HEK293T (cell line): ENCODE measurements at regions not wholly inside any gene's neighbourhood (a gene's known extent, or its start where the extent isn't known, plus 50 kb on each side); places are given as distances from the start of the nearest gene placed in this dataset.

Experiments
- CTCF ChIA-PET: fragments of 350-600 bp; formaldehyde crosslinking; extraction: SDS; loops from one replicate; lab custom pipeline; 2021; ENCODE audit warnings: antibody characterized with exemption, inconsistent platforms; lab: Yijun Ruan, JAX
- POLR2A ChIA-PET: fragments of 350-600 bp; formaldehyde crosslinking; extraction: SDS; loops from one replicate; lab custom pipeline; 2020; ENCODE audit warnings: antibody characterized with exemption, inconsistent platforms; lab: Yijun Ruan, JAX
- DNase-seq: peaks from one replicate; pipeline ENCODE4 v3.0.0; 2012; ENCODE audit warnings: mixed read lengths; ENCODE audit errors: extremely low spot score
- ARNT ChIP-seq: fragments of 450-650 bp; IDR thresholded peaks from 2 replicates; pipeline ENCODE4 v1.6.1; 2017; ENCODE audit warnings: mild to moderate bottlenecking
- BHLHE40 ChIP-seq: fragments of 450-650 bp; IDR thresholded peaks from 2 replicates; pipeline ENCODE4 v1.6.1; 2016; ENCODE audit warnings: mild to moderate bottlenecking, moderate library complexity, borderline replicate concordance
- CTBP1 ChIP-seq: fragments of 450-650 bp; IDR thresholded peaks from 2 replicates; pipeline ENCODE4 v1.6.1; 2016; ENCODE audit warnings: borderline replicate concordance
- ELF4 ChIP-seq: fragments of 450-650 bp; IDR thresholded peaks from 2 replicates; pipeline ENCODE4 v1.6.1; 2017; ENCODE audit warnings: antibody characterized with exemption
- FOXA1 ChIP-seq: fragments of 450-650 bp; IDR thresholded peaks from 2 replicates; pipeline ENCODE4 v1.6.1; 2016; ENCODE audit warnings: mild to moderate bottlenecking
- FOXK2 ChIP-seq: fragments of 450-650 bp; IDR thresholded peaks from 2 replicates; pipeline ENCODE4 v1.6.1; 2016; ENCODE audit warnings: mild to moderate bottlenecking
- FOXM1 ChIP-seq: fragments of 450-650 bp; IDR thresholded peaks from 2 replicates; pipeline ENCODE4 v1.6.1; 2017; ENCODE audit warnings: mild to moderate bottlenecking, borderline replicate concordance
- HDGF ChIP-seq: fragments of 450-650 bp; IDR thresholded peaks from 2 replicates; pipeline ENCODE4 v1.6.1; 2017; ENCODE audit warnings: antibody characterized with exemption, borderline replicate concordance
- L3MBTL2 ChIP-seq: fragments of 450-650 bp; conservative IDR thresholded peaks from 2 replicates; pipeline ENCODE4 v1.6.1; 2016; ENCODE audit warnings: mild to moderate bottlenecking
- LEF1 ChIP-seq: fragments of 450-650 bp; IDR thresholded peaks from 2 replicates; pipeline ENCODE4 v1.6.1; 2017; ENCODE audit warnings: mild to moderate bottlenecking, borderline replicate concordance
- NFRKB ChIP-seq: fragments of 450-650 bp; IDR thresholded peaks from 2 replicates; pipeline ENCODE4 v1.6.1; 2016; ENCODE audit warnings: mild to moderate bottlenecking, moderate library complexity
- SP1 ChIP-seq: fragments of 450-650 bp; IDR thresholded peaks from 2 replicates; pipeline ENCODE4 v1.6.1; 2017
- SUZ12 ChIP-seq: fragments of 450-650 bp; IDR thresholded peaks from 2 replicates; pipeline ENCODE4 v1.6.1; 2016; ENCODE audit warnings: mild to moderate bottlenecking
- TARDBP ChIP-seq: fragments of 450-650 bp; IDR thresholded peaks from 2 replicates; pipeline ENCODE4 v1.6.1; 2016
- ZNF384 ChIP-seq: fragments of 450-650 bp; IDR thresholded peaks from 2 replicates; pipeline ENCODE4 v1.6.1; 2016
- TF ChIP-seq, protein P1 (sequence below): fragments of 450-650 bp; IDR thresholded peaks from 2 replicates; pipeline ENCODE4 v1.6.1; 2016

DNA sequence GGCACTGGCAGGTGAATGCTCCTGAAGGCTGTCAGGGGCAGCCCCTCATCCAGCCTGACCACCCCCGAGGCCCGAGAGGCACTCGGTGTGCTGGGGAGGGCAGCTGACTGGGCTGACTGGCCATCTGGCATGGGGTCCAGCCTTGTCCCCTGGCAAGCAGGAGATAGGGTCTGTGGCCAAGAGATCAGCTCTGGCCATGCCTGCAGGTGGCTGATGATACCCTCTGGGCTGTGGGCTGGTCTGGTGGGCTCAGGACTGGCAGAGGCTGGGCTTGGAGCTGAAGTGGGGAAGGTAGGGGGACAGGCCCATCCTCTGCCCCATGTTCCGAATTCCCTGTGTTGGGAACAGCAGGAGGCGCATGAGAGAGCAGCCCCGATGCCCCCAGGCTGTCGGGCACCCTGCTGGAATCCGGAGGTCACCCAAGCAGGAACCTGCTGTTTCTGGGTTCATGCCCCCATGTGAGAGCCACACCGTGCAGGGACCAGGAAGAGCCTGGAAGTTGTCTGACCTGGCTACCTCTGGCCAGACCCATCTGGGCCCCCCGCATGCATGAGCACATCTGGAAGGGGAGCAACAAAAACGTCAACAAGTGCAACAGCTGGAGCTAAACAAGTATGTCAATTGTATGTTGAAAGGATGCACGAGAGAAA lies 527.0 kb downstream of the TBC1D22A start:
- ChIA-PET POLR2A (no interaction called here), CTCF (no interaction called here)
- no peak for TF ChIP-seq L3MBTL2
- TF ChIP-seq LEF1 = no peak
- no peak for TF ChIP-seq HDGF
- TF ChIP-seq SP1 = no peak
- TF ChIP-seq ARNT = no peak
- no peak for TF ChIP-seq BHLHE40
- no peak for TF ChIP-seq FOXK2
- TF ChIP-seq TARDBP = no peak

DNA sequence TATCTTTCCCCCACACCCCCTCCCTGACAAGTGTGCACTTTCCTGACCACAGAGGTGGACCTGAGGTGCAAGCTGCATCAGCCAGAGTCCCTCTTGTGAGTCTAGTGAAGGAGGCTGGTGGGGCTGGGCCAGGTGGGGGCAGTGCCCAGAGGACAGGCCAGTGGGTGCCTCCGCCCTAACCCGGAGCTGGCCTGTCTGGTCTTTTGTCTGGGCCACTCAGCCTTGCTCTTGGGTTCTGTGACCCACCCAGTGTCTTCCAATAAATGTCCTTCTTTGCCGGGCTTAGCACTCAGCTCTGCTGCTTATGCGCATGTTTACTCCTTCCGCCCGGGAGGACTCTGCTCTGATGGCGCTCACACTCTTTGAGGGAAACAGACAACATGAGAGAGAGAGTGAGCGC lies 526.2 kb downstream of the TBC1D22A start:
- ChIA-PET POLR2A (no interaction called here), CTCF (no interaction called here)

More for the DNA sequence above, 527.0 kb downstream of the TBC1D22A start:
- no peak for DNase-seq

DNA sequence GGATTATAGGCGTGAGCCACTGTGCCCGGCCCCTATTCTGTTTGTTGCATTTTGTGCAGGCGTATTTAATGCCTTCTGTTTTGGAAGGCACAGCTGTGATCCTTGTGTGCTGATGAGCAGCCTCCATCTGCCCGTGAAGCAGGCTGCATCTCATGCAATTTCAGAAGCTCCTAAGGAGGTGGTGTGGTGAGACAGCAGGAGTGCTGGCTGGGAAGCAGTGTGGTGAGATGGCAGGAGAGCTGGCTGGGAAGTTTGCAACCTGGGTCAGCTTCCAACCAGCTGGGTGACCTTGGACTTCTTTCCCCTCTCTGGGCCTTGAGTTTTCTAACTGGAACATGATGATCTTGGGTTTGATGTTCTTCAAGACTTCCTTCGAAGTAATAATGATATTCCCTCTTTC lies 525.1 kb downstream of the TBC1D22A start:
- CTCF ChIA-PET = interaction anchor here (0.7 kb wide), 1 partner anchor 469 kb away, joined by 3 read pairs; no protein-coding TSS in a partner anchor
- no peak for TF ChIP-seq HDGF
- TF ChIP-seq ELF4 = no peak
- TF ChIP-seq CTBP1 = no peak
- TF ChIP-seq NFRKB = no peak
- TF ChIP-seq, protein P1, sequence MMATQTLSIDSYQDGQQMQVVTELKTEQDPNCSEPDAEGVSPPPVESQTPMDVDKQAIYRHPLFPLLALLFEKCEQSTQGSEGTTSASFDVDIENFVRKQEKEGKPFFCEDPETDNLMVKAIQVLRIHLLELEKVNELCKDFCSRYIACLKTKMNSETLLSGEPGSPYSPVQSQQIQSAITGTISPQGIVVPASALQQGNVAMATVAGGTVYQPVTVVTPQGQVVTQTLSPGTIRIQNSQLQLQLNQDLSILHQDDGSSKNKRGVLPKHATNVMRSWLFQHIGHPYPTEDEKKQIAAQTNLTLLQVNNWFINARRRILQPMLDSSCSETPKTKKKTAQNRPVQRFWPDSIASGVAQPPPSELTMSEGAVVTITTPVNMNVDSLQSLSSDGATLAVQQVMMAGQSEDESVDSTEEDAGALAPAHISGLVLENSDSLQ = no peak
- no peak for TF ChIP-seq FOXK2
- no peak for TF ChIP-seq BHLHE40
- TF ChIP-seq TARDBP = no peak
- TF ChIP-seq ZNF384 = no peak
- no peak for TF ChIP-seq FOXM1
- no peak for TF ChIP-seq ARNT
- no peak for TF ChIP-seq LEF1
- POLR2A ChIA-PET = no interaction called here
- DNase-seq = no peak

More for the DNA sequence above, 526.2 kb downstream of the TBC1D22A start:
- no peak for TF ChIP-seq ELF4
- no peak for TF ChIP-seq HDGF
- TF ChIP-seq L3MBTL2 = no peak
- TF ChIP-seq LEF1 = no peak
- no peak for TF ChIP-seq SUZ12
- TF ChIP-seq ARNT = no peak
- no peak for TF ChIP-seq NFRKB
- no peak for TF ChIP-seq ZNF384
- TF ChIP-seq BHLHE40 = no peak
- TF ChIP-seq FOXA1 = no peak
- no peak for TF ChIP-seq TARDBP
- no peak for TF ChIP-seq FOXK2
- no peak for TF ChIP-seq SP1
- TF ChIP-seq FOXM1 = no peak
- TF ChIP-seq, protein P1 = no peak
- DNase-seq = no peak

DNA sequence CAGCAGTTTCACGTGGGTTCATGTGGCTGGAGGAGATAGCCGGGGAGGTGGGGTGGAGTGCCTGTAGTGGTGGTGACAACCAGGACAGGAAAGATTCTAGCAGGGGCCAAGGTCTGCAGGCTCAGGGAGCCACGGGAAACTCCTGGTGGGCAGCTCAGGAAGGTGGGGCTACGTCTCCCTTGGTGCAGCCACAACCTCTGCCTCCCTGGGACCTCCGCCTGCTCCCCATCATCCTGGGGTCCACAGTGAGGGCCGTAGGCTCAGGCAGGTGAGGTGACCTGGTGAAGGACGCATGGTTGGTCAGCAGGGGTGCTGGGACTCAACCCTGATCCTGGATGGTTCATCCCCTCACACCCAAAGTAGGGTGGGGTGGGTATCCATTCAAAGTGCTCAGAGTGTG lies 524.1 kb downstream of the TBC1D22A start:
- CTCF ChIA-PET = no interaction called here
- POLR2A ChIA-PET = interaction anchor here (0.6 kb wide), 1 partner anchor 668 kb away, joined by 3 read pairs; no protein-coding TSS in a partner anchor
- TF ChIP-seq L3MBTL2 = no peak
- no peak for TF ChIP-seq ARNT
- TF ChIP-seq SP1 = no peak
- no peak for TF ChIP-seq ELF4
- no peak for TF ChIP-seq BHLHE40
- no peak for DNase-seq

DNA sequence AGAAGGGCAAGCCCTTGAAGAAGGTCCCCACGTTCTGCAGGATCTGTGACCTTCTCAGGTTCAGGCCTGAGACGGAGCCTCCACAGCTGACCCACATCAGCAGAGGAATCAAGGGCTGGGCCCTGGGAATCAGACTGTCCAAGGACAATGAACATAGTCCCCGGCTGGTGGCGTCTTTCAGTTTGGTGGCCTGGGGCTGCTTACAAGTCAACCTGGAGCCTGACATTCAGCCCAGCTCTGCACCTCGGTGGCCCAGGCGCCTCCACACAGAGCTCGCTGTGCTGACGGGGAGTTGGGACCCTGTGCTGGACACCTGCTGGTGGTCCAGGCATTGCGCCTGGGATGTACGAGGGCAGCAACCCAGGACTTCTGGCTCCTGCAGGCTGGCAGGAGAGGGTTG lies 523.5 kb downstream of the TBC1D22A start:
- DNase-seq = no peak
- ChIA-PET CTCF (no interaction called here), POLR2A (interaction anchor here (0.6 kb wide), 1 partner anchor 669 kb away, joined by 3 read pairs; no protein-coding TSS in a partner anchor)
- no peak for TF ChIP-seq ZNF384
- TF ChIP-seq SP1 = no peak
- no peak for TF ChIP-seq CTBP1
- no peak for TF ChIP-seq TARDBP
- TF ChIP-seq SUZ12 = no peak
- no peak for TF ChIP-seq BHLHE40
- TF ChIP-seq, protein P1 = no peak
- TF ChIP-seq ELF4 = no peak
- no peak for TF ChIP-seq FOXM1
- TF ChIP-seq NFRKB = no peak
- TF ChIP-seq L3MBTL2 = no peak
- TF ChIP-seq LEF1 = no peak
- no peak for TF ChIP-seq HDGF
- no peak for TF ChIP-seq FOXA1

DNA sequence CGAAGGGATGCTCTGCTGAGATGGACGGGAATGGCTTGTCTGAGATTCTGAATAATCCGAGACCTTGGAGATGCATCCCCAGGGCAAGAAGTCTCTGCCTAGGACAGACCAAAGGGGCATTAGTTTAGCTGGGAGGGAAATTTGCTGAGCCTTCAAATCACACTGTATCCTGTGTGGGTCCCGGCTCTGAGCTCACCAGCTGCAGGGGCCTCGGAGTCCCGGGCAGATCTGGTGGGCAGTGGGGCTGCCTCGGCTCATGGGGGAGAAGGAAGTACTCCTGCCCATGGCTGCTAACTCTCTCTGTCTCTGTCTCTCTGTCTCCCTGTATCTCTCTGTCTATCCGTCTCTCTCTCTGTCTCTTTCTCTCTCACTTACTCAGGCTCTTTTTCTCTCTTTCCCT lies 522.4 kb downstream of the TBC1D22A start:
- TF ChIP-seq TARDBP = no peak
- no peak for TF ChIP-seq L3MBTL2
- TF ChIP-seq HDGF = no peak
- TF ChIP-seq ZNF384 = no peak
- no peak for TF ChIP-seq BHLHE40
- TF ChIP-seq NFRKB = no peak
- TF ChIP-seq ELF4 = no peak
- no peak for TF ChIP-seq FOXM1
- TF ChIP-seq SP1 = no peak
- no peak for TF ChIP-seq LEF1
- TF ChIP-seq, protein P1 = no peak
- TF ChIP-seq ARNT = no peak
- TF ChIP-seq FOXA1 = no peak
- TF ChIP-seq SUZ12 = no peak
- ChIA-PET POLR2A (no interaction called here), CTCF (no interaction called here)
- no peak for DNase-seq
